GM19468 (cell line): ENCODE measurements at regions not wholly inside any gene's neighbourhood (a gene's known extent, or its start where the extent isn't known, plus 50 kb on each side); places are given as distances from the start of the nearest gene placed in this dataset.
"Not testable (repeated sequence)": the region's sequence is repeated elsewhere in the genome, so short reads cannot be mapped to it uniquely, and the experiment has no call there.

Experiments
- ATAC-seq: cut with Tn5 transposase; IDR thresholded peaks from one replicate; pipeline ENCODE4 v1.9.1; 2021; ENCODE audit warnings: mild to moderate bottlenecking, moderate library complexity, moderate number of reproducible peaks; ENCODE audit not compliant: unreplicated experiment; ENCODE audit errors: extremely low read depth

- ATAC-seq: peak; percentile 41
Measured at GRCh38 chr1:193417945-193418744, 231.7 kb upstream of the B3GALT2 start.

GRCh38 chr1:193417403-193417802 lies 231.0 kb upstream of the B3GALT2 start:
- ATAC-seq: no peak

GRCh38 chr1:193416226-193417024 lies 230.0 kb upstream of the B3GALT2 start:
- no peak for ATAC-seq

GRCh38 chr1:193415256-193415655 lies 228.8 kb upstream of the B3GALT2 start:
- ATAC-seq: no peak

- ATAC-seq: no peak
Measured at GRCh38 chr1:193413376-193413775, 227.0 kb upstream of the B3GALT2 start.

GRCh38 chr1:193412748-193413147 lies 226.3 kb upstream of the B3GALT2 start:
- ATAC-seq: no peak

- no peak for ATAC-seq
Measured at GRCh38 chr1:193411714-193412113, 225.3 kb upstream of the B3GALT2 start.

- no peak for ATAC-seq
Measured at GRCh38 chr1:193411215-193411614, 224.8 kb upstream of the B3GALT2 start.

- no peak for ATAC-seq
Measured at GRCh38 chr1:193408782-193409293, 222.4 kb upstream of the B3GALT2 start.

GRCh38 chr1:193406901-193407300 lies 220.5 kb upstream of the B3GALT2 start:
- ATAC-seq: no peak

GRCh38 chr1:193404236-193404635 lies 217.8 kb upstream of the B3GALT2 start:
- no peak for ATAC-seq

GRCh38 chr1:193402977-193403376 lies 216.6 kb upstream of the B3GALT2 start:
- no peak for ATAC-seq

- ATAC-seq: no peak
Measured at GRCh38 chr1:193402037-193402436, 215.6 kb upstream of the B3GALT2 start.

- ATAC-seq: no peak
Measured at GRCh38 chr1:193394336-193394735, 207.9 kb upstream of the B3GALT2 start.

- ATAC-seq: no peak
Measured at GRCh38 chr1:193392686-193393085, 206.3 kb upstream of the B3GALT2 start.

GRCh38 chr1:193388683-193389082 lies 202.3 kb upstream of the B3GALT2 start:
- no peak for ATAC-seq

GRCh38 chr1:193388165-193388564 lies 201.8 kb upstream of the B3GALT2 start:
- no peak for ATAC-seq

- ATAC-seq: no peak
Measured at GRCh38 chr1:193387406-193387805, 201.0 kb upstream of the B3GALT2 start.

- not testable (repeated sequence) for ATAC-seq
Measured at GRCh38 chr1:193378451-193378850, 192.0 kb upstream of the B3GALT2 start.

- no peak for ATAC-seq
Measured at GRCh38 chr1:193377472-193377871, 191.1 kb upstream of the B3GALT2 start.

- ATAC-seq: no peak
Measured at GRCh38 chr1:193372553-193372952, 186.1 kb upstream of the B3GALT2 start.
